HepG2 (cell line): ENCODE measurements at regions not wholly inside any gene's neighbourhood (a gene's known extent, or its start where the extent isn't known, plus 50 kb on each side); places are given as distances from the start of the nearest gene placed in this dataset.

Experiments
- ATAC-seq: fragments of 200-7000 bp; cut with Tn5 transposase; 3 replicates; pipeline ENCODE4 v1.9.1; 2020; ENCODE audit warnings: mild to moderate bottlenecking, moderate library complexity
- BruUV-seq: library from RNA; stranded (reverse); fragments of 400-500 nt; replicated peaks from 2 replicates; lab custom pipeline; 2021; lab: Mats Ljungman, UMichigan
- CTCF ChIA-PET: fragments of 300-600 bp; formaldehyde crosslinking; extraction: SDS; loops from one replicate; lab custom pipeline; 2021; ENCODE audit warnings: low total read pairs, inconsistent platforms, low intra/inter-chr PET ratio; lab: Yijun Ruan, JAX
- POLR2A ChIA-PET: fragments of 350-600 bp; sonication (Branson Sonifier 250); formaldehyde crosslinking; loops from one replicate; lab custom pipeline; 2020; ENCODE audit warnings: antibody characterized with exemption, inconsistent platforms; lab: Yijun Ruan, JAX
- DNase-seq: peaks from one replicate; pipeline ENCODE4 v3.0.0-alpha.2; 2015; ENCODE audit warnings: low spot score
- FAIRE-seq: peaks from 3 replicates; lab custom pipeline; 2011; peaks lifted over from hg19 to GRCh38; lab: Jason Lieb, UNC
- H2AFZ ChIP-seq: one replicate; pipeline ENCODE4 v1.6.1; 2011; ENCODE audit warnings: low read length, inconsistent platforms
- H3K27ac ChIP-seq: fragments of 300-600 bp; 3 replicates; pipeline ENCODE4 v1.8.0; 2011; ENCODE audit warnings: mixed run types, mild to moderate bottlenecking, mixed read lengths, low read length, inconsistent platforms; ENCODE audit not compliant: insufficient read depth; ENCODE audit errors: extremely low read length
- H3K27me3 ChIP-seq, 2 experiments: fragments of 200-600 bp in 1 of 2; 2 replicates in 1 of 2; 3 replicates in 1 of 2; pipeline versions ENCODE4 v1.6.0 to v1.8.0; 2011; ENCODE audit warnings: low read length in 2 of 2, mild to moderate bottlenecking in 2 of 2, moderate library complexity in 2 of 2, inconsistent platforms in 1 of 2; ENCODE audit not compliant: insufficient read depth in 2 of 2, control insufficient read depth in 1 of 2
- H3K36me3 ChIP-seq, 2 experiments: fragments of 200-600 bp in 1 of 2; replicated peaks in 1 of 2; 2 replicates in 1 of 2; 3 replicates in 1 of 2; pipeline versions ENCODE4 v1.5.1 to v1.8.0; 2011; ENCODE audit warnings: low read length in 2 of 2, inconsistent platforms in 1 of 2; ENCODE audit not compliant: insufficient read depth in 2 of 2, control insufficient read depth in 1 of 2
- H3K4me1 ChIP-seq: 2 replicates; pipeline ENCODE4 v1.5.1; 2012; ENCODE audit warnings: low read length, inconsistent platforms; ENCODE audit not compliant: insufficient read depth
- H3K4me2 ChIP-seq: 2 replicates; pipeline ENCODE4 v1.6.0; 2011; ENCODE audit warnings: low read depth, low read length, inconsistent platforms
- H3K4me3 ChIP-seq, 3 experiments: fragments of 200-600 bp in 1 of 3; sonication (generic), shearing (Covaris generic) in 1 of 3; replicated peaks in 1 of 3; 2 replicates each; pipeline ENCODE4 v1.5.1; 2011 to 2016; ENCODE audit warnings: low read length in 3 of 3, inconsistent platforms in 2 of 3, low read depth in 2 of 3, mild to moderate bottlenecking in 2 of 3, control low read depth in 1 of 3, mixed read lengths in 1 of 3; ENCODE audit not compliant: insufficient read depth in 1 of 3
- H3K79me2 ChIP-seq: one replicate; pipeline ENCODE4 v1.6.1; 2011; ENCODE audit warnings: low read length, inconsistent platforms; ENCODE audit not compliant: insufficient read depth
- H3K9ac ChIP-seq: 2 replicates; pipeline ENCODE4 v1.6.0; 2011; ENCODE audit warnings: mild to moderate bottlenecking, low read depth, low read length, inconsistent platforms; ENCODE audit not compliant: insufficient read depth
- H3K9me3 ChIP-seq: 2 replicates; pipeline ENCODE4 v1.5.1; 2012; ENCODE audit warnings: mild to moderate bottlenecking, low read length
- H4K20me1 ChIP-seq: 2 replicates; pipeline ENCODE4 v1.6.0; 2011; ENCODE audit warnings: inconsistent platforms, mild to moderate bottlenecking, low read length, moderate library complexity; ENCODE audit not compliant: insufficient read depth
- AGO1 ChIP-seq: fragments of 200-400 bp; formaldehyde crosslinking; IDR thresholded peaks from 2 replicates; pipeline ENCODE4 v1.6.1; 2017; ENCODE audit warnings: mild to moderate bottlenecking, low read depth, low read length, moderate library complexity; ENCODE audit not compliant: poor library complexity, severe bottlenecking
- MED13 ChIP-seq: sonication (generic); formaldehyde crosslinking; IDR thresholded peaks from 2 replicates; pipeline ENCODE4 v1.5.0; 2020; ENCODE audit warnings: missing genetic modification reagents
- SKI ChIP-seq: fragments of 450-650 bp; IDR thresholded peaks from one replicate; pipeline ENCODE4 v1.6.1; 2018; ENCODE audit warnings: mild to moderate bottlenecking; ENCODE audit not compliant: partially characterized antibody
- SMAD3 ChIP-seq: sonication (generic); formaldehyde crosslinking; IDR thresholded peaks from 2 replicates; pipeline ENCODE4 v1.4.0; 2020; ENCODE audit warnings: missing genetic modification reagents
- ZNF501 ChIP-seq: sonication (generic); formaldehyde crosslinking; IDR thresholded peaks from 2 replicates; pipeline ENCODE4 v1.5.1; 2020; ENCODE audit warnings: mild to moderate bottlenecking, moderate library complexity, missing genetic modification reagents
- ZNF724P ChIP-seq: sonication (generic); formaldehyde crosslinking; IDR thresholded peaks from 2 replicates; pipeline ENCODE4 v1.8.0; 2022; ENCODE audit warnings: missing genetic modification reagents, borderline replicate concordance
- ZNF737 ChIP-seq: sonication (generic); formaldehyde crosslinking; IDR thresholded peaks from 2 replicates; pipeline ENCODE4 v1.5.0; 2020; ENCODE audit warnings: missing genetic modification reagents, mild to moderate bottlenecking, borderline replicate concordance
- ZNF782 ChIP-seq: sonication (generic); formaldehyde crosslinking; IDR thresholded peaks from 2 replicates; pipeline ENCODE4 v1.4.0; 2020; ENCODE audit warnings: missing genetic modification reagents, mild to moderate bottlenecking, borderline replicate concordance
- WGBS: methylation state at CpG from one replicate; pipeline ENCODE4 v1.1.6; 2017; ENCODE audit warnings: low lambda C conversion rate; 5-methylcytosine and 5-hydroxymethylcytosine counted together
- in situ Hi-C: cut with HindIII; loops from 2 replicates; pipeline ENCODE4 v1.10.0; 2017; ENCODE audit warnings: low pct_unique_long_range_greater_than_20kb; ENCODE audit not compliant: extremely low pct_ligation_motif_present
- intact Hi-C: fragments of 100-400 bp; cut with micrococcal nuclease; formaldehyde crosslinking; loops from one replicate; pipeline ENCODE4 v1.10.0; 2022; ENCODE audit not compliant: unreplicated experiment
- TF ChIP-seq, protein P1 (sequence below): sonication (generic); formaldehyde crosslinking; conservative IDR thresholded peaks from 2 replicates; pipeline ENCODE4 v1.4.0; 2020; ENCODE audit warnings: missing genetic modification reagents
- TF ChIP-seq, protein P2 (sequence below): fragments of 450-650 bp; IDR thresholded peaks from 2 replicates; pipeline ENCODE4 v1.6.1; 2016
- TF ChIP-seq, protein P3 (sequence below): IDR thresholded peaks from 2 replicates; pipeline ENCODE4 v1.6.1; 2016; ENCODE audit warnings: low read depth, missing genetic modification reagents, missing compliant biosample characterization

DNA sequence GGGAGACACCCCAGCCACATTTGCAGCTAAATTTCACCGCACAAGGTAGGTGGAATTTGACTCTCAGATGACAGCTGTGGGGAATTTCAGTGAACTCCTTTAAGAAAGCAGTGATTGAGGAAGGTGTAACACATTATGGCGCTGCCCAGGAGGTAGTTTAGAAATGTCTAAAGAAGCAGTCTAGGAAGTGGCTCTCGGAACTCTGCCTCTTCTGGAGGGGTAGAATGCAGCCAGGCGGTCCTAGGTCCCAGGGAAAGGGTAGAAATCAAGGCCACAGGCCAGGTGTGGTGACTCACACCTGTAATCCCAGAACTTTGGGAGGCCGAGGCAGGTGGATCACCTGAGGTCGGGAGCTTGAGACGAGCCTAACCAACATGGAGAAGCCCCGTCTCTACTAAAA, 179.0 kb upstream of the HAAO start:
- no peaks in the 10 kb centered on the region for H3K79me2 ChIP-seq
- no peaks in the 10 kb centered on the region for H4K20me1 ChIP-seq
- no TSS peak for BruUV-seq
- no peak overlapping the region for H3K4me3 ChIP-seq
- ATAC-seq: no peak
- ChIA-PET POLR2A (interaction anchor here (8.9 to 12.9 kb wide), 3 partner anchors 10 to 253 kb away, joined by 98 to 555 read pairs (median 275); partner anchors contain the start of gene ZFP36L2), CTCF (interaction anchor here (1.5 kb wide), 1 partner anchor 25 kb away, joined by 4 read pairs; no protein-coding TSS in a partner anchor)
- 93% methylated on average over 8 of the region's 8 CpGs for WGBS
- H3K9me3 ChIP-seq: no peaks in the 10 kb centered on the region
- in situ Hi-C loops (no loop called here), intact Hi-C loops (loop anchor here (10.0 kb wide), 1 partner anchor 513 kb away; no protein-coding TSS in a partner anchor)
- no peaks in the 10 kb centered on the region for H3K36me3 ChIP-seq
- no peak overlapping the region for H2AFZ ChIP-seq
- no peak overlapping the region for H3K27ac ChIP-seq
- TF ChIP-seq, protein P1, sequence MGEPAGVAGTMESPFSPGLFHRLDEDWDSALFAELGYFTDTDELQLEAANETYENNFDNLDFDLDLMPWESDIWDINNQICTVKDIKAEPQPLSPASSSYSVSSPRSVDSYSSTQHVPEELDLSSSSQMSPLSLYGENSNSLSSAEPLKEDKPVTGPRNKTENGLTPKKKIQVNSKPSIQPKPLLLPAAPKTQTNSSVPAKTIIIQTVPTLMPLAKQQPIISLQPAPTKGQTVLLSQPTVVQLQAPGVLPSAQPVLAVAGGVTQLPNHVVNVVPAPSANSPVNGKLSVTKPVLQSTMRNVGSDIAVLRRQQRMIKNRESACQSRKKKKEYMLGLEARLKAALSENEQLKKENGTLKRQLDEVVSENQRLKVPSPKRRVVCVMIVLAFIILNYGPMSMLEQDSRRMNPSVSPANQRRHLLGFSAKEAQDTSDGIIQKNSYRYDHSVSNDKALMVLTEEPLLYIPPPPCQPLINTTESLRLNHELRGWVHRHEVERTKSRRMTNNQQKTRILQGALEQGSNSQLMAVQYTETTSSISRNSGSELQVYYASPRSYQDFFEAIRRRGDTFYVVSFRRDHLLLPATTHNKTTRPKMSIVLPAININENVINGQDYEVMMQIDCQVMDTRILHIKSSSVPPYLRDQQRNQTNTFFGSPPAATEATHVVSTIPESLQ (CRISPR knock-in tag): no peak
- TF ChIP-seq ZNF737 (no peak), ZNF782 (CRISPR knock-in tag) (no peak), SMAD3 (CRISPR knock-in tag) (no peak), ZNF724P (no peak), ZNF501 (CRISPR knock-in tag) (no peak), AGO1 (no peak), SKI (no peak), MED13 (no peak)
- TF ChIP-seq, protein P2, sequence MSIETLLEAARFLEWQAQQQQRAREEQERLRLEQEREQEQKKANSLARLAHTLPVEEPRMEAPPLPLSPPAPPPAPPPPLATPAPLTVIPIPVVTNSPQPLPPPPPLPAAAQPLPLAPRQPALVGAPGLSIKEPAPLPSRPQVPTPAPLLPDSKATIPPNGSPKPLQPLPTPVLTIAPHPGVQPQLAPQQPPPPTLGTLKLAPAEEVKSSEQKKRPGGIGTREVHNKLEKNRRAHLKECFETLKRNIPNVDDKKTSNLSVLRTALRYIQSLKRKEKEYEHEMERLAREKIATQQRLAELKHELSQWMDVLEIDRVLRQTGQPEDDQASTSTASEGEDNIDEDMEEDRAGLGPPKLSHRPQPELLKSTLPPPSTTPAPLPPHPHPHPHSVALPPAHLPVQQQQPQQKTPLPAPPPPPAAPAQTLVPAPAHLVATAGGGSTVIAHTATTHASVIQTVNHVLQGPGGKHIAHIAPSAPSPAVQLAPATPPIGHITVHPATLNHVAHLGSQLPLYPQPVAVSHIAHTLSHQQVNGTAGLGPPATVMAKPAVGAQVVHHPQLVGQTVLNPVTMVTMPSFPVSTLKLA: no peak
- TF ChIP-seq, protein P3, sequence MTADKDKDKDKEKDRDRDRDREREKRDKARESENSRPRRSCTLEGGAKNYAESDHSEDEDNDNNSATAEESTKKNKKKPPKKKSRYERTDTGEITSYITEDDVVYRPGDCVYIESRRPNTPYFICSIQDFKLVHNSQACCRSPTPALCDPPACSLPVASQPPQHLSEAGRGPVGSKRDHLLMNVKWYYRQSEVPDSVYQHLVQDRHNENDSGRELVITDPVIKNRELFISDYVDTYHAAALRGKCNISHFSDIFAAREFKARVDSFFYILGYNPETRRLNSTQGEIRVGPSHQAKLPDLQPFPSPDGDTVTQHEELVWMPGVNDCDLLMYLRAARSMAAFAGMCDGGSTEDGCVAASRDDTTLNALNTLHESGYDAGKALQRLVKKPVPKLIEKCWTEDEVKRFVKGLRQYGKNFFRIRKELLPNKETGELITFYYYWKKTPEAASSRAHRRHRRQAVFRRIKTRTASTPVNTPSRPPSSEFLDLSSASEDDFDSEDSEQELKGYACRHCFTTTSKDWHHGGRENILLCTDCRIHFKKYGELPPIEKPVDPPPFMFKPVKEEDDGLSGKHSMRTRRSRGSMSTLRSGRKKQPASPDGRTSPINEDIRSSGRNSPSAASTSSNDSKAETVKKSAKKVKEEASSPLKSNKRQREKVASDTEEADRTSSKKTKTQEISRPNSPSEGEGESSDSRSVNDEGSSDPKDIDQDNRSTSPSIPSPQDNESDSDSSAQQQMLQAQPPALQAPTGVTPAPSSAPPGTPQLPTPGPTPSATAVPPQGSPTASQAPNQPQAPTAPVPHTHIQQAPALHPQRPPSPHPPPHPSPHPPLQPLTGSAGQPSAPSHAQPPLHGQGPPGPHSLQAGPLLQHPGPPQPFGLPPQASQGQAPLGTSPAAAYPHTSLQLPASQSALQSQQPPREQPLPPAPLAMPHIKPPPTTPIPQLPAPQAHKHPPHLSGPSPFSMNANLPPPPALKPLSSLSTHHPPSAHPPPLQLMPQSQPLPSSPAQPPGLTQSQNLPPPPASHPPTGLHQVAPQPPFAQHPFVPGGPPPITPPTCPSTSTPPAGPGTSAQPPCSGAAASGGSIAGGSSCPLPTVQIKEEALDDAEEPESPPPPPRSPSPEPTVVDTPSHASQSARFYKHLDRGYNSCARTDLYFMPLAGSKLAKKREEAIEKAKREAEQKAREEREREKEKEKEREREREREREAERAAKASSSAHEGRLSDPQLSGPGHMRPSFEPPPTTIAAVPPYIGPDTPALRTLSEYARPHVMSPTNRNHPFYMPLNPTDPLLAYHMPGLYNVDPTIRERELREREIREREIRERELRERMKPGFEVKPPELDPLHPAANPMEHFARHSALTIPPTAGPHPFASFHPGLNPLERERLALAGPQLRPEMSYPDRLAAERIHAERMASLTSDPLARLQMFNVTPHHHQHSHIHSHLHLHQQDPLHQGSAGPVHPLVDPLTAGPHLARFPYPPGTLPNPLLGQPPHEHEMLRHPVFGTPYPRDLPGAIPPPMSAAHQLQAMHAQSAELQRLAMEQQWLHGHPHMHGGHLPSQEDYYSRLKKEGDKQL (CRISPR knock-in tag): no peak
- no peak overlapping the region for H3K9ac ChIP-seq
- H3K4me1 ChIP-seq: peaks cover 92% of the 10 kb centered on the region
- no peaks in the 10 kb centered on the region for H3K27me3 ChIP-seq
- no peak for DNase-seq
- FAIRE-seq: no peak
- no peak overlapping the region for H3K4me2 ChIP-seq
